Fibroblast of villous mesenchyme (primary cell): ENCODE measurements at regions not wholly inside any gene's neighbourhood (a gene's known extent, or its start where the extent isn't known, plus 50 kb on each side); places are given as distances from the start of the nearest gene placed in this dataset.

Experiments used
- DNase-seq: peaks from one replicate; pipeline ENCODE4 v3.0.0-alpha.2; 2010; ENCODE audit warnings: low read depth
- H3K4me3 ChIP-seq: 2 replicates; pipeline ENCODE4 v1.5.1; 2011; ENCODE audit warnings: low read depth, mild to moderate bottlenecking, low read length
- TF ChIP-seq, protein P1 (sequence below): IDR thresholded peaks from 2 replicates; pipeline ENCODE4 v1.5.1; 2012; ENCODE audit warnings: low read depth, mild to moderate bottlenecking, low read length; ENCODE audit not compliant: insufficient read depth

DNA sequence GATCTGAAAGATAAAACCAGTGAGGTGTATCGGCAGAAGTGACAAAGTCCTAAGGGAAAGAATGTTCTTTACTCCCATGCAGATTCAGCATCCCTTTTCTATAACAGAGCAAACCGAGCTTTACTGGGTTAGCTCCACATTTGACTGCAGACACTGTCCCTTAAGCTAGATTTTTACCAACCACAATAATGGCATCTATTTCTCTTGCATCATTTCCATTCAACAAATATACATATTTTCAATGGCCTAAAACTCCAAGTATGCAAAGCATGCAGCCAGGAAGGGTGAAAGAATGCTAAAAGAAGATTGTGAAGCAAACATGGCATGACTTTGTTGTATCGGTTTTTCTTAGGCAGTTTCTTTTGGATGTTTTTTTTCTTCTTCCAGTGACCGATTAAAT lies 255.4 kb downstream of the OGFRL1 start:
- TF ChIP-seq, protein P1, sequence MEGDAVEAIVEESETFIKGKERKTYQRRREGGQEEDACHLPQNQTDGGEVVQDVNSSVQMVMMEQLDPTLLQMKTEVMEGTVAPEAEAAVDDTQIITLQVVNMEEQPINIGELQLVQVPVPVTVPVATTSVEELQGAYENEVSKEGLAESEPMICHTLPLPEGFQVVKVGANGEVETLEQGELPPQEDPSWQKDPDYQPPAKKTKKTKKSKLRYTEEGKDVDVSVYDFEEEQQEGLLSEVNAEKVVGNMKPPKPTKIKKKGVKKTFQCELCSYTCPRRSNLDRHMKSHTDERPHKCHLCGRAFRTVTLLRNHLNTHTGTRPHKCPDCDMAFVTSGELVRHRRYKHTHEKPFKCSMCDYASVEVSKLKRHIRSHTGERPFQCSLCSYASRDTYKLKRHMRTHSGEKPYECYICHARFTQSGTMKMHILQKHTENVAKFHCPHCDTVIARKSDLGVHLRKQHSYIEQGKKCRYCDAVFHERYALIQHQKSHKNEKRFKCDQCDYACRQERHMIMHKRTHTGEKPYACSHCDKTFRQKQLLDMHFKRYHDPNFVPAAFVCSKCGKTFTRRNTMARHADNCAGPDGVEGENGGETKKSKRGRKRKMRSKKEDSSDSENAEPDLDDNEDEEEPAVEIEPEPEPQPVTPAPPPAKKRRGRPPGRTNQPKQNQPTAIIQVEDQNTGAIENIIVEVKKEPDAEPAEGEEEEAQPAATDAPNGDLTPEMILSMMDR = no peak
- DNase-seq = peak; percentile 7
- no peak overlapping the region for H3K4me3 ChIP-seq

GRCh38 chr6:71544906-71545305 lies 256.3 kb downstream of the OGFRL1 start:
- DNase-seq = no peak
- TF ChIP-seq, protein P1 = no peak
- no peak overlapping the region for H3K4me3 ChIP-seq

- TF ChIP-seq, protein P1 = no peak
- H3K4me3 ChIP-seq = no peak overlapping the region
- no peak for DNase-seq
These were observed 257.3 kb downstream of the OGFRL1 start for GRCh38 chr6:71545905-71546304.

- TF ChIP-seq, protein P1 = no peak
- DNase-seq = no peak
- H3K4me3 ChIP-seq = no peak overlapping the region
These were observed 263.2 kb downstream of the OGFRL1 start for GRCh38 chr6:71551798-71552197.

GRCh38 chr6:71556141-71556540 lies 267.5 kb downstream of the OGFRL1 start:
- no peak overlapping the region for H3K4me3 ChIP-seq
- no peak for DNase-seq
- TF ChIP-seq, protein P1 = no peak

DNA sequence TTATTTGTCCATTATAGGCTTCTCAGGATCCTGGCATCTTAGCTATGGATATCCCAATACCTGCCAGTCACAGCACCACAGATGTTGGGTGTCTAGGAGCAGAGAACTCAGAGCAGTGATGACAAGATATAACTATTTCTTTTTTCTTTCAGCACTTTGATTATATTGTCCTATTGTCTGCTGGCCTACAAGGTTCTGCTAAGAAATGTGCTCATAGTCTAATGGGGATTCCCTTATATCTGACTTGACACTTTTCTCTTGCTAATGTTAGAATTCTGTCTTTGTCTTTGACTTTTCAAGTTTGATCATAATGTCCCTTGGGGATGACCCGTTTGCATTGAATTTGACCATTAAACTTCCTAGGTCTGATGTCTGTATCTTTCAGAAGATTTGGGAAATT lies 270.4 kb downstream of the OGFRL1 start:
- H3K4me3 ChIP-seq = no peak overlapping the region
- DNase-seq = no peak
- TF ChIP-seq, protein P1 = no peak

GRCh38 chr6:71567562-71567961 lies 279.0 kb downstream of the OGFRL1 start:
- no peak for DNase-seq
- H3K4me3 ChIP-seq = no peak overlapping the region
- TF ChIP-seq, protein P1 = no peak
